A673 (cell line): ENCODE measurements at regions not wholly inside any gene's neighbourhood (a gene's known extent, or its start where the extent isn't known, plus 50 kb on each side); places are given as distances from the start of the nearest gene placed in this dataset.

Experiments
- BruUV-seq: library from RNA; stranded (reverse); fragments of 400-500 nt; replicated peaks from 2 replicates; lab custom pipeline; 2021; lab: Mats Ljungman, UMichigan
- CTCF ChIA-PET: fragments of 300-600 bp; sonication (Branson Sonifier 250); formaldehyde crosslinking; loops from one replicate; lab custom pipeline; 2022; ENCODE audit warnings: antibody characterized with exemption; lab: Charles Lee
- POLR2A ChIA-PET: fragments of 300-600 bp; sonication (Branson Sonifier 250); formaldehyde crosslinking; loops from one replicate; lab custom pipeline; 2022; ENCODE audit warnings: antibody characterized with exemption; ENCODE audit not compliant: low non-redundant PET; lab: Charles Lee
- DNase-seq: peaks from one replicate; pipeline ENCODE4 v3.0.0-alpha.2; 2015; ENCODE audit warnings: low spot score
- H3K27ac ChIP-seq: fragments of 200-600 bp; sonication (generic); 2 replicates; pipeline ENCODE4 v1.5.1; 2016; ENCODE audit warnings: mixed run types, low read depth, mild to moderate bottlenecking, mixed read lengths, antibody characterized with exemption, low read length; ENCODE audit not compliant: poor library complexity, severe bottlenecking
- H3K27me3 ChIP-seq: fragments of 200-600 bp; sonication (generic); replicated peaks from 2 replicates; pipeline ENCODE4 v1.6.1; 2017; ENCODE audit warnings: mixed run types, low read depth, mild to moderate bottlenecking, mixed read lengths, antibody characterized with exemption, low read length; ENCODE audit not compliant: insufficient read depth, poor library complexity
- H3K36me3 ChIP-seq: fragments of 200-600 bp; sonication (generic); 2 replicates; pipeline ENCODE4 v1.6.1; 2016; ENCODE audit warnings: mixed run types, mild to moderate bottlenecking, mixed read lengths, antibody characterized with exemption, low read length; ENCODE audit not compliant: insufficient read depth, poor library complexity, severe bottlenecking
- H3K4me1 ChIP-seq: fragments of 200-600 bp; sonication (generic); 2 replicates; pipeline ENCODE4 v1.6.1; 2017; ENCODE audit warnings: mixed run types, mild to moderate bottlenecking, mixed read lengths, antibody characterized with exemption, low read length; ENCODE audit not compliant: insufficient read depth, poor library complexity, severe bottlenecking
- H3K4me3 ChIP-seq: fragments of 200-600 bp; sonication (generic); 2 replicates; pipeline ENCODE4 v1.5.1; 2016; ENCODE audit warnings: low read depth, mixed run types, mild to moderate bottlenecking, mixed read lengths, low read length; ENCODE audit not compliant: poor library complexity, severe bottlenecking
- H3K9me3 ChIP-seq: fragments of 200-600 bp; sonication (generic); 2 replicates; pipeline ENCODE4 v1.6.1; 2016; ENCODE audit warnings: mixed run types, low read depth, mild to moderate bottlenecking, mixed read lengths, antibody characterized with exemption, low read length; ENCODE audit not compliant: poor library complexity, severe bottlenecking
- CTCF ChIP-seq: fragments of 300-800, 200-600 bp; sonication (generic); conservative IDR thresholded peaks from 2 replicates; pipeline ENCODE4 v1.5.1; 2017; ENCODE audit warnings: low read depth, mild to moderate bottlenecking, antibody characterized with exemption, low read length, moderate library complexity, mixed read lengths
- EZH2 ChIP-seq: fragments of 200-600 bp; sonication (generic); IDR thresholded peaks from 2 replicates; pipeline ENCODE4 v1.6.1; 2017; ENCODE audit warnings: borderline replicate concordance, low read depth, mild to moderate bottlenecking, mixed read lengths, antibody characterized with exemption, low read length; ENCODE audit not compliant: poor library complexity, severe bottlenecking
- intact Hi-C: fragments of 100-400 bp; cut with micrococcal nuclease; formaldehyde crosslinking; loops from one replicate; pipeline ENCODE4 v1.10.0; 2022; ENCODE audit not compliant: unreplicated experiment

- no peak for DNase-seq
- Histone ChIP-seq H3K4me3 (no peak overlapping the region), H3K4me1 (no peaks in the 10 kb centered on the region), H3K36me3 (no peaks in the 10 kb centered on the region), H3K27me3 (no peaks in the 10 kb centered on the region), H3K9me3 (no peaks in the 10 kb centered on the region), H3K27ac (no peak overlapping the region)
- POLR2A ChIA-PET = no interaction called here
- BruUV-seq = no TSS peak
- intact Hi-C loops = no loop called here
- CTCF ChIA-PET = no interaction called here
- no peak for TF ChIP-seq CTCF
- TF ChIP-seq EZH2 = no peak
Measured at GRCh38 chr3:69462022-69462825, 76.3 kb upstream of the FRMD4B start.

GRCh38 chr3:69460034-69460433 is 74.1 kb upstream of the FRMD4B start:
- Histone ChIP-seq H3K27me3 (no peaks in the 10 kb centered on the region), H3K4me3 (no peak overlapping the region), H3K36me3 (no peaks in the 10 kb centered on the region), H3K4me1 (no peaks in the 10 kb centered on the region), H3K9me3 (no peaks in the 10 kb centered on the region), H3K27ac (no peak overlapping the region)
- intact Hi-C loops = no loop called here
- no peak for DNase-seq
- POLR2A ChIA-PET = no interaction called here
- TF ChIP-seq EZH2 = no peak
- no peak for TF ChIP-seq CTCF
- CTCF ChIA-PET = no interaction called here
- BruUV-seq = no TSS peak

GRCh38 chr3:69458803-69459365 is 73.0 kb upstream of the FRMD4B start:
- ChIA-PET CTCF (no interaction called here), POLR2A (no interaction called here)

More at GRCh38 chr3:69458803-69459365, 73.0 kb upstream of the FRMD4B start:
- no peaks in the 10 kb centered on the region for H3K4me1 ChIP-seq
- no peaks in the 10 kb centered on the region for H3K9me3 ChIP-seq
- TF ChIP-seq EZH2 = no peak
- TF ChIP-seq CTCF = no peak
- no peaks in the 10 kb centered on the region for H3K36me3 ChIP-seq
- no TSS peak for BruUV-seq
- H3K27ac ChIP-seq = no peak overlapping the region
- H3K4me3 ChIP-seq = no peak overlapping the region
- intact Hi-C loops = no loop called here
- DNase-seq = no peak
- no peaks in the 10 kb centered on the region for H3K27me3 ChIP-seq
